HEK293T (cell line): ENCODE measurements at regions not wholly inside any gene's neighbourhood (a gene's known extent, or its start where the extent isn't known, plus 50 kb on each side); places are given as distances from the start of the nearest gene placed in this dataset.

Experiments used
- CTCF ChIA-PET: fragments of 350-600 bp; formaldehyde crosslinking; extraction: SDS; loops from one replicate; lab custom pipeline; 2021; ENCODE audit warnings: antibody characterized with exemption, inconsistent platforms; lab: Yijun Ruan, JAX
- POLR2A ChIA-PET: fragments of 350-600 bp; formaldehyde crosslinking; extraction: SDS; loops from one replicate; lab custom pipeline; 2020; ENCODE audit warnings: antibody characterized with exemption, inconsistent platforms; lab: Yijun Ruan, JAX
- DNase-seq: peaks from one replicate; pipeline ENCODE4 v3.0.0; 2012; ENCODE audit warnings: mixed read lengths; ENCODE audit errors: extremely low spot score
- ARNT ChIP-seq: fragments of 450-650 bp; IDR thresholded peaks from 2 replicates; pipeline ENCODE4 v1.6.1; 2017; ENCODE audit warnings: mild to moderate bottlenecking
- BHLHE40 ChIP-seq: fragments of 450-650 bp; IDR thresholded peaks from 2 replicates; pipeline ENCODE4 v1.6.1; 2016; ENCODE audit warnings: mild to moderate bottlenecking, moderate library complexity, borderline replicate concordance
- CTBP1 ChIP-seq: fragments of 450-650 bp; IDR thresholded peaks from 2 replicates; pipeline ENCODE4 v1.6.1; 2016; ENCODE audit warnings: borderline replicate concordance
- ELF4 ChIP-seq: fragments of 450-650 bp; IDR thresholded peaks from 2 replicates; pipeline ENCODE4 v1.6.1; 2017; ENCODE audit warnings: antibody characterized with exemption
- FOXA1 ChIP-seq: fragments of 450-650 bp; IDR thresholded peaks from 2 replicates; pipeline ENCODE4 v1.6.1; 2016; ENCODE audit warnings: mild to moderate bottlenecking
- FOXK2 ChIP-seq: fragments of 450-650 bp; IDR thresholded peaks from 2 replicates; pipeline ENCODE4 v1.6.1; 2016; ENCODE audit warnings: mild to moderate bottlenecking
- FOXM1 ChIP-seq: fragments of 450-650 bp; IDR thresholded peaks from 2 replicates; pipeline ENCODE4 v1.6.1; 2017; ENCODE audit warnings: mild to moderate bottlenecking, borderline replicate concordance
- HDGF ChIP-seq: fragments of 450-650 bp; IDR thresholded peaks from 2 replicates; pipeline ENCODE4 v1.6.1; 2017; ENCODE audit warnings: antibody characterized with exemption, borderline replicate concordance
- L3MBTL2 ChIP-seq: fragments of 450-650 bp; conservative IDR thresholded peaks from 2 replicates; pipeline ENCODE4 v1.6.1; 2016; ENCODE audit warnings: mild to moderate bottlenecking
- LEF1 ChIP-seq: fragments of 450-650 bp; IDR thresholded peaks from 2 replicates; pipeline ENCODE4 v1.6.1; 2017; ENCODE audit warnings: mild to moderate bottlenecking, borderline replicate concordance
- NFRKB ChIP-seq: fragments of 450-650 bp; IDR thresholded peaks from 2 replicates; pipeline ENCODE4 v1.6.1; 2016; ENCODE audit warnings: mild to moderate bottlenecking, moderate library complexity
- SP1 ChIP-seq: fragments of 450-650 bp; IDR thresholded peaks from 2 replicates; pipeline ENCODE4 v1.6.1; 2017
- SUZ12 ChIP-seq: fragments of 450-650 bp; IDR thresholded peaks from 2 replicates; pipeline ENCODE4 v1.6.1; 2016; ENCODE audit warnings: mild to moderate bottlenecking
- TARDBP ChIP-seq: fragments of 450-650 bp; IDR thresholded peaks from 2 replicates; pipeline ENCODE4 v1.6.1; 2016
- ZNF384 ChIP-seq: fragments of 450-650 bp; IDR thresholded peaks from 2 replicates; pipeline ENCODE4 v1.6.1; 2016
- TF ChIP-seq, protein P1 (sequence below): fragments of 450-650 bp; IDR thresholded peaks from 2 replicates; pipeline ENCODE4 v1.6.1; 2016

DNA sequence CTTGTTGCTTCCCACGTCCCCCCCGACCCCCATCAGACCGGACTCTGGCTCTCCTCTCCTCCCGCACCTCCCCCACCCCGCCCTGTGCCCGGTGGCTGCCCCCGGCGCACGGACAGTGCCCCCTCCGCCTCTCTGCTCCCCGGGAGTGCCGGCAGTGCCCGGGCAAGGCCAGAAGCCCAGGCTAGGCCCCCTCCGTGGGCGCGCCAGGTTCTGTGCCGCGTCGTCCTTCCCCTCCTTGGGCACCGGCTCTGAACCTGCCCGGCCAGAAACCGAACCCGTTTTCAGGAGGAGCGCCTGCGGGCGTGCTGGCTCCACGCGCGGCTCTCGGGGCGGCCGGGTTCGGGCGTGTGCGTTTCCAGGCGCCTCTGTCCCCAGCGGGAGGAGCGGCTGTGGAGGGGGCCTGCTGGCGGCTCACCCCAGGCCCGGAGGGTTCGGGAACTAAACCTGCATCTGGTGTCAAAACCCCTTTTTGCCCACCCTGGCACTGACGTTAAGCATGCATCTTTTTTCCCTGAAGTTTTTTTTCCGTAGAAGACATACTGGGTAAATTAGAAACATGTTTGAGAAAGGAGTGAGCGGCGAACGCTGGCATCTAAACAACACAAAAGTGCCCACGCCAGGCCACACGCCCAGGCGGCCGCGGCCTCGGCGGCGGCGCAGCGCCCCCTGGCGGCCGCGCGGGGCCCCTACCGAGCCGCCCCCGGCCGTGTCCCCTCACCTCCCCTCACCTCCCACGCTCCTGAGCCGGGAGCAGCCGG is 123.9 kb upstream of the SLC1A4 start:
- ChIA-PET POLR2A (interaction anchor here (1.0 to 1.2 kb wide), 2 partner anchors 212 to 219 kb away, joined by 3 to 11 read pairs; partner anchors contain the start of gene SERTAD2), CTCF (interaction anchor here (1.1 kb wide), 1 partner anchor 219 kb away, joined by 3 read pairs; no protein-coding TSS in a partner anchor)
- TF ChIP-seq BHLHE40 (no peak), ARNT (0 out of 2 replicates have a peak, but pooled peaks have one; percentile 18)
- DNase-seq = peak; percentile 87

DNA sequence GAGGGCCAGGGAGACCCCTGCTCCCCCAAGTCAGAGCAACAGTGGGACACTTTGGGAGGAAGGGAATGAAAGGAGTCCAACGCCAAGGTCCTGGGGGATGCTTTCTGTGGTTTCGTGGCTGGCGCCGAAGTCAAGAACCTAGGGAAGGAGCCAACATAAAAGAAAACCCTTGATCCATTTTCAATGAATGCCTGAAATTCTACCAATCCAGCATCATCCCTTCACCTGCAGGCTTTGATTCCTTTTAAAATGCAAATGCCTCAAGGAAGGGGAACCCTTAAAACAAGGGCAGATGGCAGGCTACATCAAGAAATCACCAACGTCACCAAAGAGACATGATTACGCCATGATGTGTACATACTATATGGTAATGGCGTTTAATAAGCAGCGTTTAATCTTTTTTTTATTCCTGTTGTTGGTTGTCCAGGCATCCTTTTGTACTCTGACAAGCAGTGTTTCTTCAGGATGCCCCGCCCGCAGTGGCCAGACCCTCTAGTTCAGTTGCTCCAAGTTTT is 123.3 kb upstream of the SLC1A4 start:
- POLR2A ChIA-PET = interaction anchor here (1.0 to 2.3 kb wide), 2 partner anchors 114 to 361 kb away, joined by 3 to 10 read pairs; partner anchors contain the start of gene ACTR2
- no peak for DNase-seq
- CTCF ChIA-PET = no interaction called here
- TF ChIP-seq HDGF (no peak), ARNT (no peak), BHLHE40 (no peak), FOXA1 (no peak), LEF1 (no peak), FOXK2 (no peak), CTBP1 (no peak), TARDBP (no peak), ELF4 (no peak), ZNF384 (no peak), SP1 (no peak)

DNA sequence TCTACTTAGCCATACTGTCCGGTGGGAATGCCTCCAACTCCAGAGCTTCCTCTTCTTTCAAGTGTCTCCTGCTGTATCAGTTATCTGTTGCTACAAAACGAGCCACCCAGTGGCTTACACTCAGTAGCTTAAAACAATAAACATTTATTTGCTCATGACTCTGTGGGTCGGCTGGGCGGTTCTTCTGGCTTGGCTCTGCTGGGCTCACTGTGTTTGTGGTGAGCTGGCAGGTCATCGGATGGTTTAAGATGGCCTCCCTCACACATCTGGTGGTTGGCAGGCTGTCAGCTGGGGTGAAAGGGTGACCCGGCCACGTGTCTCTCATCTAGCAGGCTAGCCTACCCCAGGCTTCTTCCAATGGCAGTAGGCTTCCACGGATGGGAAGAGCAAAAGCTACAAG is 122.4 kb upstream of the SLC1A4 start:
- no peak for TF ChIP-seq LEF1
- TF ChIP-seq FOXM1 = no peak
- no peak for TF ChIP-seq SUZ12
- TF ChIP-seq TARDBP = no peak
- no peak for TF ChIP-seq BHLHE40
- TF ChIP-seq, protein P1, sequence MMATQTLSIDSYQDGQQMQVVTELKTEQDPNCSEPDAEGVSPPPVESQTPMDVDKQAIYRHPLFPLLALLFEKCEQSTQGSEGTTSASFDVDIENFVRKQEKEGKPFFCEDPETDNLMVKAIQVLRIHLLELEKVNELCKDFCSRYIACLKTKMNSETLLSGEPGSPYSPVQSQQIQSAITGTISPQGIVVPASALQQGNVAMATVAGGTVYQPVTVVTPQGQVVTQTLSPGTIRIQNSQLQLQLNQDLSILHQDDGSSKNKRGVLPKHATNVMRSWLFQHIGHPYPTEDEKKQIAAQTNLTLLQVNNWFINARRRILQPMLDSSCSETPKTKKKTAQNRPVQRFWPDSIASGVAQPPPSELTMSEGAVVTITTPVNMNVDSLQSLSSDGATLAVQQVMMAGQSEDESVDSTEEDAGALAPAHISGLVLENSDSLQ = no peak
- no peak for TF ChIP-seq ELF4
- TF ChIP-seq ZNF384 = no peak
- CTCF ChIA-PET = interaction anchor here (0.6 to 1.1 kb wide), 4 partner anchors 241 to 344 kb away, joined by 3 to 4 read pairs (median 3); no protein-coding TSS in a partner anchor
- POLR2A ChIA-PET = interaction anchor here (0.6 to 2.3 kb wide), 4 partner anchors 115 to 361 kb away, joined by 3 to 10 read pairs (median 3); partner anchors contain the start of genes ACTR2, AFTPH and SERTAD2
- no peak for DNase-seq

DNA sequence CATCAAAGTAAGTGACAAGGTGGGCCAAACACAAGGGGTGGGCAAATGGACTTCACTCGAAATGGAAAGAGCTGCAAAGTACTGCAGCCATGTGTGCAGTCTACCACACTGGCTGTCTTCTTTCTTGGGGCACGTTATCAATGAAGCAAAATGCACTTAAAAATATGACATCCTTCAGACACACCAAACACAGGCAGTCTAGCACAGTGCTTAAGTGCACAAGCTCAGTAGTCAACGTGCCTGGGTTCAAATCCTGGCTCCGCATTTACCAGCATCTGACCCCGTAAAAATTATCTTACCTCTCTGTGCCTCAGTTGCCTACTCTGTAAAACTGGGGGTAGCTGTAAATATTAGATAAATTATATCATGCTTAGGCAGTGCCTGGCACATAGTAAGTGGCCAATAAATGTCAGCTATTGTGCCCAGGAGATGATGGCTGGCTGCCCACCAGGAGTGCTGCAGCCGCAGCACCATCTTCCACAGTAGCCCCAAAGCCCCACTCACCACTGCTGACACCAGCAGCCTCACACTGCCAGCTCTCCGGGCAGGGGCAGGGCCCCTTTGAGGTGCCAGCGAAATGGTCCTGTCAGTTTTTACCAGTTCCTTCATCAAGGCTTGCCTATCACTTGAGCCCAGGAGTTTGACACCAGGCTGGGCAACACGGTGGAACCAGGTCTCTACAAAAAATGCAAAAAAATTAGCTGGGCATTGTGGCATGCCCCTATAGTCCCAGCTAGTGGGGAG is 121.8 kb upstream of the SLC1A4 start:
- CTCF ChIA-PET = interaction anchor here (0.6 to 1.1 kb wide), 3 partner anchors 242 to 272 kb away, joined by 3 read pairs; no protein-coding TSS in a partner anchor
- TF ChIP-seq LEF1 (no peak), FOXM1 (no peak), SUZ12 (no peak), NFRKB (no peak), HDGF (no peak), ELF4 (no peak)
- TF ChIP-seq, protein P1 = no peak
- POLR2A ChIA-PET = interaction anchor here (0.6 to 2.3 kb wide), 4 partner anchors 116 to 360 kb away, joined by 3 to 10 read pairs (median 3); partner anchors contain the start of genes ACTR2, AFTPH and SERTAD2
- no peak for DNase-seq

DNA sequence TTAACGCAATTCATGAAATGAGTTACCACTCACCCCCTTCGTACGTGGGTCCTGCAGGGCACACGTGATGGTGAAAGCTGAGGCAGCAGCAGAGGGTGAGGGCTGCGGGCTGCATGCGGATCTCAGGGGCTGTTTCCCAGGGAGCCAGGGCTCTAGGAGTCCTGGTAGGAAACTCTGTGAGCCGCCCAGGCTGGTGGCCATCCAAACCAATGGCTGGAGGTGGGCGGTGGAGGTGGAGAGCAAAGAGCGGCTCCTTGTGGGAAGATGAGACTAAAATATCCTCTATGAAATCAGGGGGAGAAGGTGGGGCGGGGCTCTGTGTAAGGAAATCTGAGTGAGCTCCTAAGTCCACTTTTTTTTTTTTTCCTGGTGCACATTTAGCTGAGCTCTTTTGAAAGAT is 120.1 kb upstream of the SLC1A4 start:
- DNase-seq = no peak
- POLR2A ChIA-PET = no interaction called here
- CTCF ChIA-PET = interaction anchor here (0.6 to 0.7 kb wide), 2 partner anchors 142 to 536 kb away, joined by 3 read pairs; no protein-coding TSS in a partner anchor
- TF ChIP-seq FOXK2 (no peak), SUZ12 (no peak), SP1 (no peak), FOXA1 (no peak), BHLHE40 (no peak), LEF1 (no peak), L3MBTL2 (no peak), ZNF384 (no peak), TARDBP (no peak), HDGF (no peak), ELF4 (no peak), FOXM1 (no peak), ARNT (no peak)
- TF ChIP-seq, protein P1 = no peak
